CD4-positive, alpha-beta T cell (primary cell): ENCODE measurements at regions not wholly inside any gene's neighbourhood (a gene's known extent, or its start where the extent isn't known, plus 50 kb on each side); places are given as distances from the start of the nearest gene placed in this dataset.

Experiments
- ATAC-seq: fragments of 200-7000 bp; cut with Tn5 transposase; one replicate; pipeline ENCODE4 v1.10.0; 2022; ENCODE audit warnings: mild to moderate bottlenecking; ENCODE audit not compliant: poor library complexity
- CTCF ChIA-PET: fragments of 350-600 bp; sonication (Branson Sonifier 250); formaldehyde crosslinking; loops from one replicate; lab custom pipeline; 2021; ENCODE audit warnings: antibody characterized with exemption, inconsistent platforms; lab: Charles Lee
- POLR2A ChIA-PET: fragments of 350-600 bp; sonication (Branson Sonifier 250); formaldehyde crosslinking; loops from one replicate; lab custom pipeline; 2021; ENCODE audit warnings: antibody characterized with exemption, inconsistent platforms; lab: Charles Lee
- DNase-seq, 14 experiments: peaks; one replicate each; pipeline ENCODE4 v3.0.0-alpha.2; 2013 to 2020; ENCODE audit warnings: mixed read lengths in 2 of 14
- H3K27ac ChIP-seq, 2 donors: one replicate each; pipeline versions ENCODE4 v1.5.1 to v1.7.0; 2013; ENCODE audit warnings: low read length in 2 of 2, low read depth in 1 of 2, mild to moderate bottlenecking in 1 of 2
- H3K27me3 ChIP-seq, 2 experiments: 1 replicate in 1 of 2; 2 replicates in 1 of 2; pipeline versions ENCODE4 v1.6.1 to v1.7.0; 2013; ENCODE audit warnings: low read length in 2 of 2, control low read depth in 1 of 2, mild to moderate bottlenecking in 1 of 2, moderate library complexity in 1 of 2; ENCODE audit not compliant: insufficient read depth in 2 of 2, control insufficient read depth in 1 of 2
- H3K36me3 ChIP-seq: one replicate; pipeline ENCODE4 v1.6.1; 2013; ENCODE audit warnings: low read length, control low read depth; ENCODE audit not compliant: insufficient read depth
- H3K4me1 ChIP-seq: one replicate; pipeline ENCODE4 v1.6.1; 2013; ENCODE audit warnings: low read length, control low read depth; ENCODE audit not compliant: insufficient read depth
- H3K4me3 ChIP-seq: one replicate; pipeline ENCODE4 v1.5.1; 2013; ENCODE audit warnings: mild to moderate bottlenecking, low read length, moderate library complexity
- H3K9me3 ChIP-seq, 2 experiments: 1 replicate in 1 of 2; 2 replicates in 1 of 2; pipeline versions ENCODE4 v1.6.1 to v1.7.0; 2013; ENCODE audit warnings: low read length in 2 of 2, mild to moderate bottlenecking in 2 of 2, control low read depth in 1 of 2, moderate library complexity in 1 of 2; ENCODE audit not compliant: control insufficient read depth in 1 of 2, insufficient read depth in 1 of 2
- H3K27ac Mint-ChIP-seq: one replicate; pipeline ENCODE4 v1.8.0; 2020; ENCODE audit warnings: mixed read lengths
- H3K27me3 Mint-ChIP-seq: one replicate; pipeline ENCODE4 v1.8.0; 2021; ENCODE audit warnings: mixed read lengths
- H3K36me3 Mint-ChIP-seq: one replicate; pipeline ENCODE4 v1.8.0; 2021; ENCODE audit warnings: low read depth, mixed read lengths
- H3K4me1 Mint-ChIP-seq: one replicate; pipeline ENCODE4 v1.8.0; 2021; ENCODE audit warnings: low read depth, mixed read lengths
- H3K4me3 Mint-ChIP-seq: one replicate; pipeline ENCODE4 v1.8.0; 2020; ENCODE audit warnings: mild to moderate bottlenecking, mixed read lengths
- H3K9me3 Mint-ChIP-seq: one replicate; pipeline ENCODE4 v1.8.0; 2020; ENCODE audit warnings: mixed read lengths
- CTCF ChIP-seq: fragments of 200-600 bp; IDR thresholded peaks from one replicate; pipeline ENCODE4 v1.8.0; 2022; ENCODE audit warnings: antibody characterized with exemption, mild to moderate bottlenecking
- intact Hi-C, 2 experiments: fragments of 100-400 bp; cut with DNase I in 1 of 2; cut with micrococcal nuclease in 1 of 2; formaldehyde crosslinking; loops; one replicate each; pipeline versions ENCODE4 v1.15.1 to v1.9.0; 2023 to 2025; cut with DNase I, micrococcal nuclease

GRCh38 chr17:14918540-14918939 lies 346.6 kb downstream of the PMP22 start:
- Mint-ChIP-seq H3K36me3 (no peaks in the 10 kb centered on the region), H3K27me3 (peaks cover 7% of the 10 kb centered on the region), H3K9me3 (no peaks in the 10 kb centered on the region), H3K27ac (no peak overlapping the region), H3K4me3 (no peak overlapping the region), H3K4me1 (no peaks in the 10 kb centered on the region)
- Histone ChIP-seq H3K36me3 (no peaks in the 10 kb centered on the region), H3K27ac (no peak overlapping the region), H3K4me1 (no peaks in the 10 kb centered on the region), H3K4me3 (no peak overlapping the region), H3K9me3 (no peaks in the 10 kb centered on the region), H3K27me3 (no peaks in the 10 kb centered on the region)
- no peak for ATAC-seq
- POLR2A ChIA-PET = no interaction called here
- TF ChIP-seq CTCF = no peak
- DNase-seq = no peak
- CTCF ChIA-PET = no interaction called here
- intact Hi-C loops = no loop called here

GRCh38 chr17:14910916-14911315 lies 354.2 kb downstream of the PMP22 start:
- no peak for DNase-seq
- no peak overlapping the region for H3K27ac ChIP-seq
- TF ChIP-seq CTCF = no peak
- POLR2A ChIA-PET = no interaction called here
- H3K27me3 ChIP-seq = no peaks in the 10 kb centered on the region
- no peak overlapping the region for H3K4me3 Mint-ChIP-seq
- H3K36me3 Mint-ChIP-seq = no peaks in the 10 kb centered on the region
- peaks cover 16% of the 10 kb centered on the region for H3K27me3 Mint-ChIP-seq
- CTCF ChIA-PET = no interaction called here
- H3K27ac Mint-ChIP-seq = no peak overlapping the region
- intact Hi-C loops = no loop called here
- no peak for ATAC-seq
- H3K4me3 ChIP-seq = no peak overlapping the region
- no peaks in the 10 kb centered on the region for H3K4me1 Mint-ChIP-seq
- H3K9me3 ChIP-seq = no peaks in the 10 kb centered on the region
- no peaks in the 10 kb centered on the region for H3K4me1 ChIP-seq
- no peaks in the 10 kb centered on the region for H3K36me3 ChIP-seq
- peaks cover 5% of the 10 kb centered on the region for H3K9me3 Mint-ChIP-seq

- no peak overlapping the region for H3K27ac ChIP-seq
- no peaks in the 10 kb centered on the region for H3K4me1 ChIP-seq
- no peak for ATAC-seq
- no peaks in the 10 kb centered on the region for H3K27me3 ChIP-seq
- Mint-ChIP-seq H3K36me3 (no peaks in the 10 kb centered on the region), H3K27me3 (peaks cover 24% of the 10 kb centered on the region), H3K4me3 (no peak overlapping the region), H3K27ac (no peak overlapping the region), H3K9me3 (no peaks in the 10 kb centered on the region), H3K4me1 (no peaks in the 10 kb centered on the region)
- ChIA-PET CTCF (no interaction called here), POLR2A (no interaction called here)
- no peak overlapping the region for H3K4me3 ChIP-seq
- intact Hi-C loops = no loop called here
- no peak for TF ChIP-seq CTCF
- no peaks in the 10 kb centered on the region for H3K36me3 ChIP-seq
- DNase-seq = no peak
- peaks cover 0 to 3% of the 10 kb centered on the region in 2 experiments for H3K9me3 ChIP-seq
Measured at GRCh38 chr17:14904386-14904785, 360.7 kb downstream of the PMP22 start.
